Posterior cingulate gyrus (tissue), 11 donors: ENCODE measurements at regions not wholly inside any gene's neighbourhood (a gene's known extent, or its start where the extent isn't known, plus 50 kb on each side); places are given as distances from the start of the nearest gene placed in this dataset.
"Not testable (repeated sequence)": the region's sequence is repeated elsewhere in the genome, so short reads cannot be mapped to it uniquely, and the experiment has no call there.

Experiments used
- DNase-seq, 10 donors: peaks; one replicate each; pipeline versions ENCODE4 v3.0.0 to v3.0.0-alpha.2; 2020 to 2021; ENCODE audit warnings: mixed read lengths in 3 of 10
- intact Hi-C: fragments of 100-400 bp; cut with DNase I; formaldehyde crosslinking; loops from one replicate; pipeline ENCODE4 v1.15.1; 2023

GRCh38 chr22:22123118-22123959, 121.2 kb upstream of the VPREB1 start:
- DNase-seq = no peak
- intact Hi-C loops = no loop called here

DNA sequence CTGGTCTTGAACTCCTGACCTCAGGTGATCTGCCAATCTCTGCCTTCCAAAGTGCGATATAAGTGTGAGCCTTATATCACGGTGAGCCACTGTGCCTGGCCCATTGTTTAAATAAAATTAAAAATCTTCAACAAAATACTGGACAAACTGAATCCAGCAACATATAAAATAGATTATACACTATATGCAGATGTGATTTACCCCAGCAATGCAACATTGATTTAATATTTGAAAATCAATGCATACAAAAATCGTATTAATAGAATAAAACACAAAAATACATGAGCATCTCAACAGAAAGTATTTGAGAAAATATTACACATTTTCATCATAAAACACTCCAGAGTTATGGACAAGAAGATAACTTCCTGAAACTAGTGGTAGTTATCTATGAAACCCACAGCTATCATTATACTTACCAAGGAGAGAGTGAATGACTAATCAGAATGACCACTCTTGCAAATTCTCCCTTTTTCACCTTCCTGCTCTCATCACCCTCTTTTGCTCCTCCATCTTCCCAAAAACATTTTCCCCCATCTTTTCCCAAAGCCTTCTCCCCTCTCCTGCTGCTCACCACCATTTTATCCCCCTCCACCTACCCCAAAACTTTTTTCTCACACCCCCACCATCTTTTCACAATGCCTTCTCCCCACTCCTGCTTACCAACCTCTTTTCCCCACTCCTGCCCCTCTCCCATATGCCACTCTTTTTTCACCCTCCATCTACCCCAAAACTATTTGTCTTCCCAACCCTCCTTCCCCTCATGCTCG, 122.1 kb upstream of the VPREB1 start:
- intact Hi-C loops = no loop called here
- DNase-seq = no peak

GRCh38 chr22:22121445-22121844, 123.1 kb upstream of the VPREB1 start:
- intact Hi-C loops = no loop called here
- no peak for DNase-seq

GRCh38 chr22:22120160-22120559, 124.4 kb upstream of the VPREB1 start:
- DNase-seq = no peak
- intact Hi-C loops = no loop called here

DNA sequence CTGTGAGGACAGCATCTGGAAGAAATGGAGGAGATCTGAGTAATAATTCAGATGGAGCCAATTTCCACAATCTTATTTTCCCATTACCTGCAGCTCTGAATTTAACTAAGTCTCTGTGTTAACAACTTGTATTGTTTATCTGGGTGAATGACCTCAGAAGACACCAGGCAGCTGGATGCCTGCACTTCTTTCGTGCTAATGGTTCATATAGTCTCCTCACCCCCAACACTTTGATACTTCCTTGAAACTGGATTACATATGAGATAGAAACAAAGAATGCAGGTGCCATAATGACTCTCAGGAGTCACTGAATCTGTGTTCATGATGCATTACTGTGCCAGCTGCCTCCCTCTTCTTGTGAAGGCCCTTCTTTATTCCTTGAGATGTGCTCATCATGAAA, 125.6 kb upstream of the VPREB1 start:
- intact Hi-C loops = no loop called here
- DNase-seq = no peak

DNA sequence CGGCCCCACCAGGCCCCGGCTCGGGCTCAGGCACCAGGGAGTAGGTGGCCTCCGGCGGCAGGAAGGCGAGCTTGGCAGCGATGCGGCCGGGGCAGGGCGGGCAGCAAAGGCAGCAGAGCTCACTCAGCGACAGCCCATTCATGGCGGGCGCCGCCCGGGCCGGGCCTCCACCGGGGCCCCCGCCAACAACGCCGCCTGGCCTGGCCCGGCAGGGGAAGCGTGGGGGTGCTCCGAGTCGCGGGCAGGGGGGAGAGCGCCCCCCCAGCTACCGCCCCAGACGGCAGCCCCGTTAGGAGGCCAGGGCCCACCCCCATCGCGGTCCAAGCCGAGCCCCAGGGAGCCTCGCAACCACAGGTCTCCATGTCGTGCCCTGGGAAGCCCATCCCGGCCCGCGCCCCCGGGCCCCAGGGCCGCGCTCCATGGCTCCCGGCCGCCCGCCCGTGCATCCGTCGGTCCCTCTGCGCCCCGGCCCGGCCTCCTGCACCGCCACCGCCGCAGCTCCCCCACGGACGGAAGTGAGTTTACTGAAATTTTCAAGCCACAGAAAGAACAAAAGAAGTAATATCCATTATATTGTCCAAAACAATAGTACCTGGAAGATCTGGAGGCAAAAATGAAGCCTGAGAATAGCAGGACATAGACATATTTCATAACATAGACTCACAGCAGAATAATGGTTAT, 126.6 kb upstream of the VPREB1 start:
- intact Hi-C loops, DNase-seq: not testable (repeated sequence)

- intact Hi-C loops, DNase-seq: not testable (repeated sequence)
These were observed 127.4 kb upstream of the VPREB1 start for GRCh38 chr22:22116997-22117770.

- intact Hi-C loops = no loop called here
- no peak for DNase-seq
These were observed 130.9 kb upstream of the VPREB1 start for GRCh38 chr22:22113701-22114100.

DNA sequence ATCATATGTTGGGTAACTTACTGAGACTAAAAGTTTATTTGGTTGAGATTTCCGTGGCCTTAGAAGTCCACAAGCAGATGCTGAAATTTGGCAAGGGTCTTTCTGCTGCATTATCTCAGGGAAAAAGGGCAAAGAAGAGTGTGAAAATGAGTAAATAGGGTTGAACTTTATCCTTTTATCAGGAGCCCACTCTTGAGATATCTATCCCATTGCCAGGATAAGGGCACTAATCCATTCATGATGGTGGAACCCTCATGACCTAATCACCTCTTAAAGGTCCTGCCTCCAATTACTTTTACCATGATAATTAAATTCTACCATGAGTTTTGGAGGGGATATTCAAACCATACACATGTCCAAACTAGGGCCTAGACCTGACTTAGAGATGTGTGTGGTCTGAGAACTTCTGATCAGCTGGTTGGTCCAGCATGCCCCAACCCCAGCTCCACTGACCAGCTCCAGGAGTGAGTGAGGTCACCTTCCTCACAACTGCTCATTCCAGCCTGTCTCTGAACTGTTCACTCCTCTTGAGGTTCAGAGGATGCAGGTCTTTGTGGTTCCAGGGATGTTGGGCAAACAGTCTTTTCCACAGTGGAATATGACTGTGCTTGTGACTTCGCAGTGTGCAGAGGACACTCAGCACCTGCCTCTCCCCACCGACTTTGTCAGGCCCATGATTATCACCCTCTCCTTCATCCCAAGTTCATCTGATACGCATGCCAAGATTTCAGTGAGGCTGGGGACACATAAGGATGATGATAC, 130.1 kb upstream of the TOP3B start:
- no peak for DNase-seq
- intact Hi-C loops = no loop called here

DNA sequence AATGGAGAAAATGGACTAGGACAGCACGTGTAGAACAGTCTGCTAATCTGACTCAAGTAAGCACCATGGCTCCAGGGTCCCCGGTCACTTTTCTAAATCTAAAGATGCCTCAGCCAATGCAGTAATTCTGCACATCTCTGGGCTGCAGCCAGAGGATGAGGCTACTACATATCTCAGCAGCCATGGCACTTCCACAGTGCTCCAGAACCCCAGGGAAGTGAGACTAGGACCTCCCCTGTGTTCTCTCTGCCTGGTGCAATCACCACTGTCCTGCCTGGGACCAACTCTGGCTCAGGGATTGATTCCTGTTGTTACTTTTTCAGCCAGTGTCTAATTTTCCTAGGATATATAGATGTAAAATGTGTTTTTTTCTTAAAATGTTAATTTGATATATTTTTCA, 129.4 kb upstream of the TOP3B start:
- no peak for DNase-seq
- intact Hi-C loops = no loop called here

GRCh38 chr22:22111267-22111751, 128.7 kb upstream of the TOP3B start:
- no peak for DNase-seq
- intact Hi-C loops = no loop called here

GRCh38 chr22:22110548-22111266, 128.1 kb upstream of the TOP3B start:
- intact Hi-C loops = no loop called here
- DNase-seq = peak in 8 of 10 donors; percentile 32 to 92 (median 57)

DNA sequence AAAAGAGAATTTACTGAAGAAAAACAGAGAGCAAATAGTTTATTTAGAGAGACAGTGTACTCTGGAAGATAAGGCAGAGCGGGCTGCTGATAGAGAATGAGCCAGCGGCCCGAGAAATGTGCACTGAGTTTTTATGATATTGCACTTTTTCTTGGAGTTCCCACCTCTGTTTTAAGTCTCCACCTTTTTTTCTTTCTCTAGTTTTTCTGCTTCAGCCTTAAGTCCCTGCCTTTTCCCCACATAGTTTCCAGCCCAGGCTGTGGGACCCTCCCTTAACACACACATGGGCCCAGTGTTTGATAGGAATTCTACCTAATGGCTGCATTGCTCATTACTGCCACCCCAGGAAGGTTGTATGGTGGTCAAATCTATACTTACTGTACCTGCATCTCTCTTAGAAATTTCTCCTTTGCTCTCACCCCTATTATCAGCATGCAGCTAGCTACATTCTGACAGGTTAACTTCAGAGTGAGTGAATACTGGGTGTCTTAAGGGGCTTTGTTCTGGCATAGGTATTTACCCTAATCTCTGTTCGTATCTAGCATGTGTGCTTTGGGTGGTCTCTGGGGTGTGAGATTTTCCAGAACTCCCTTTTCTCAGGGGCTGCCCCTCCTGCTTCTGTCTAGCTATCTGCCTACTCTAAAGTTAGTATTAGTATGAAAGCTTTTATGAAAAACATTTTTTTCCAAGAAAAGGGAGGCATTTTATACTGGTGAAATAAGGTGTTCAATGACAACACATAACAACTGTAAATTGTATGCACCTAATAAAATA, 127.3 kb upstream of the TOP3B start:
- DNase-seq = no peak

GRCh38 chr22:22106855-22107254, 124.3 kb upstream of the TOP3B start:
- DNase-seq = no peak
- intact Hi-C loops = no loop called here

More for the DNA sequence above, 127.3 kb upstream of the TOP3B start:
- intact Hi-C loops = no loop called here

- DNase-seq = no peak
- intact Hi-C loops = no loop called here
These were observed 122.8 kb upstream of the TOP3B start for GRCh38 chr22:22105364-22105763.

DNA sequence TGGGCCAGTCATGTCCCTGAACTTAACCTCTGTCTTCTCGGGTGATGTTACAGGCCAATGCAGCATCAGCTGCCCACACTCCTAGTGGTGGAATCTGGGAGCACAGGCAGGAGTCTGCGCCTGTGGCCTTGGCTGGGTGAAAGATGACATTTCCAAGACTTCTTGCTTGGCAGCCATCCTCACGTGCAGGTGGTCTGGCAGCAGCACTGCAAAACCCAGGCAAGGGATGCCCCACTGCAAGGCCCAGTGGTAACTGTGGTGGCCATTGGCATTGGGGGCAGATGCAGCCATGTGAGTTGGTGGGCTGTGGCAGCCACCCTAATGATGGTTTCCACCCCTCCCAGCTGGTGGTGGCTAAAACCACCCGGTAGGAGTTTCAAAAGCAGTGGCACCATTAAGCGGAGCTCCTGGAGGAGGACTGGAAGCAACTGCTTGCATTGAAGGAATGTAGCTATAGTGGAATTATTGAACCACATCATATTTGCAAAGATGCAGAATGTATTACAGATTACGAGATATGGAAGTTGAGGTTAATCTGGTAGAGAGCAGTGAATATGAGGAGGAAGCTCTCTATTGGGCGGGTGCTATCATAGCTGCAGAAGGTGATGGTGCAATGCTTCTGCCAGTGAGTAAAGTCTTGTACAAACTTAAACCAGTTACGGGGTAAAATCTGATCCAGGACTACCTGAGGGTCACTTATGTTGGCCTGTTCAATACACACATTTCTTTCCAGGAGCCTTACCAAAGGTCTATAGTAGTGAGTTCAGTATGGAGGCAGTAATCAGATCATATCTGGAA, 120.7 kb upstream of the TOP3B start:
- no peak for DNase-seq
- intact Hi-C loops = no loop called here
